Stimulated activated CD8-positive, alpha-beta memory T cell treated with anti-CD3 and anti-CD28 coated beads, Interleukin-7, amount 100 ng/mL, for 4 hours (primary cell): ENCODE measurements at regions not wholly inside any gene's neighbourhood (a gene's known extent, or its start where the extent isn't known, plus 50 kb on each side); places are given as distances from the start of the nearest gene placed in this dataset.
A peak's percentile ranks its signal among the peaks of the same experiment; 100 is the strongest.
"Not testable (repeated sequence)": the region's sequence is repeated elsewhere in the genome, so short reads cannot be mapped to it uniquely, and the experiment has no call there.

Experiments used
- DNase-seq, 2 donors: peaks; one replicate each; pipeline ENCODE4 v3.0.0-alpha.2; 2020; ENCODE audit warnings: low read depth in 2 of 2

GRCh38 chr15:77877869-77878577, 199.5 kb downstream of the TBC1D2B start:
- no peak for DNase-seq

GRCh38 chr15:77876107-77876820, 201.2 kb downstream of the TBC1D2B start:
- not testable (repeated sequence) for DNase-seq

GRCh38 chr15:77875066-77875721, 202.3 kb downstream of the TBC1D2B start:
- peak in 1 of 2 donors; percentile 14 for DNase-seq

GRCh38 chr15:77874063-77874462, 203.4 kb downstream of the TBC1D2B start:
- DNase-seq = no peak

- DNase-seq = not testable (repeated sequence)
Measured at GRCh38 chr15:77872521-77873425, 204.7 kb downstream of the TBC1D2B start.

GRCh38 chr15:77871852-77872371, 205.6 kb downstream of the TBC1D2B start:
- no peak for DNase-seq

GRCh38 chr15:77870195-77871065, 207.1 kb downstream of the TBC1D2B start:
- DNase-seq = no peak

GRCh38 chr15:77869021-77869895, 208.3 kb downstream of the TBC1D2B start:
- no peak for DNase-seq

GRCh38 chr15:77868048-77868629, 209.4 kb downstream of the TBC1D2B start:
- not testable (repeated sequence) for DNase-seq

GRCh38 chr15:77867266-77868047, 210.1 kb downstream of the TBC1D2B start:
- no peak for DNase-seq

- no peak for DNase-seq
Measured at GRCh38 chr15:77866596-77867125, 210.8 kb downstream of the TBC1D2B start.

GRCh38 chr15:77866186-77866585, 211.3 kb downstream of the TBC1D2B start:
- no peak for DNase-seq

GRCh38 chr15:77865701-77866100, 211.8 kb downstream of the TBC1D2B start:
- no peak for DNase-seq

- DNase-seq = no peak
Measured at GRCh38 chr15:77865106-77865610, 212.4 kb downstream of the TBC1D2B start.

GRCh38 chr15:77864211-77865105, 213.1 kb downstream of the TBC1D2B start:
- DNase-seq = no peak

- DNase-seq = no peak
Measured at GRCh38 chr15:77863491-77864105, 213.9 kb downstream of the TBC1D2B start.
